CD4-positive, alpha-beta T cell (primary cell): ENCODE measurements at regions not wholly inside any gene's neighbourhood (a gene's known extent, or its start where the extent isn't known, plus 50 kb on each side); places are given as distances from the start of the nearest gene placed in this dataset.

Experiments used
- ATAC-seq: fragments of 200-7000 bp; cut with Tn5 transposase; one replicate; pipeline ENCODE4 v1.10.0; 2022; ENCODE audit warnings: mild to moderate bottlenecking; ENCODE audit not compliant: poor library complexity
- CTCF ChIA-PET: fragments of 350-600 bp; sonication (Branson Sonifier 250); formaldehyde crosslinking; loops from one replicate; lab custom pipeline; 2021; ENCODE audit warnings: antibody characterized with exemption, inconsistent platforms; lab: Charles Lee
- POLR2A ChIA-PET: fragments of 350-600 bp; sonication (Branson Sonifier 250); formaldehyde crosslinking; loops from one replicate; lab custom pipeline; 2021; ENCODE audit warnings: antibody characterized with exemption, inconsistent platforms; lab: Charles Lee
- DNase-seq, 14 experiments: peaks; one replicate each; pipeline ENCODE4 v3.0.0-alpha.2; 2013 to 2020; ENCODE audit warnings: mixed read lengths in 2 of 14
- H3K27ac ChIP-seq, 2 donors: one replicate each; pipeline versions ENCODE4 v1.5.1 to v1.7.0; 2013; ENCODE audit warnings: low read length in 2 of 2, low read depth in 1 of 2, mild to moderate bottlenecking in 1 of 2
- H3K27me3 ChIP-seq, 2 experiments: 1 replicate in 1 of 2; 2 replicates in 1 of 2; pipeline versions ENCODE4 v1.6.1 to v1.7.0; 2013; ENCODE audit warnings: low read length in 2 of 2, control low read depth in 1 of 2, mild to moderate bottlenecking in 1 of 2, moderate library complexity in 1 of 2; ENCODE audit not compliant: insufficient read depth in 2 of 2, control insufficient read depth in 1 of 2
- H3K36me3 ChIP-seq: one replicate; pipeline ENCODE4 v1.6.1; 2013; ENCODE audit warnings: low read length, control low read depth; ENCODE audit not compliant: insufficient read depth
- H3K4me1 ChIP-seq: one replicate; pipeline ENCODE4 v1.6.1; 2013; ENCODE audit warnings: low read length, control low read depth; ENCODE audit not compliant: insufficient read depth
- H3K4me3 ChIP-seq: one replicate; pipeline ENCODE4 v1.5.1; 2013; ENCODE audit warnings: mild to moderate bottlenecking, low read length, moderate library complexity
- H3K9me3 ChIP-seq, 2 experiments: 1 replicate in 1 of 2; 2 replicates in 1 of 2; pipeline versions ENCODE4 v1.6.1 to v1.7.0; 2013; ENCODE audit warnings: low read length in 2 of 2, mild to moderate bottlenecking in 2 of 2, control low read depth in 1 of 2, moderate library complexity in 1 of 2; ENCODE audit not compliant: control insufficient read depth in 1 of 2, insufficient read depth in 1 of 2
- H3K27ac Mint-ChIP-seq: one replicate; pipeline ENCODE4 v1.8.0; 2020; ENCODE audit warnings: mixed read lengths
- H3K27me3 Mint-ChIP-seq: one replicate; pipeline ENCODE4 v1.8.0; 2021; ENCODE audit warnings: mixed read lengths
- H3K36me3 Mint-ChIP-seq: one replicate; pipeline ENCODE4 v1.8.0; 2021; ENCODE audit warnings: low read depth, mixed read lengths
- H3K4me1 Mint-ChIP-seq: one replicate; pipeline ENCODE4 v1.8.0; 2021; ENCODE audit warnings: low read depth, mixed read lengths
- H3K4me3 Mint-ChIP-seq: one replicate; pipeline ENCODE4 v1.8.0; 2020; ENCODE audit warnings: mild to moderate bottlenecking, mixed read lengths
- H3K9me3 Mint-ChIP-seq: one replicate; pipeline ENCODE4 v1.8.0; 2020; ENCODE audit warnings: mixed read lengths
- intact Hi-C, 2 experiments: fragments of 100-400 bp; cut with DNase I in 1 of 2; cut with micrococcal nuclease in 1 of 2; formaldehyde crosslinking; loops; one replicate each; pipeline versions ENCODE4 v1.15.1 to v1.9.0; 2023 to 2025; cut with DNase I, micrococcal nuclease
- TF ChIP-seq, protein P1 (sequence below): fragments of 200-600 bp; IDR thresholded peaks from one replicate; pipeline ENCODE4 v1.8.0; 2022; ENCODE audit warnings: antibody characterized with exemption, mild to moderate bottlenecking

DNA sequence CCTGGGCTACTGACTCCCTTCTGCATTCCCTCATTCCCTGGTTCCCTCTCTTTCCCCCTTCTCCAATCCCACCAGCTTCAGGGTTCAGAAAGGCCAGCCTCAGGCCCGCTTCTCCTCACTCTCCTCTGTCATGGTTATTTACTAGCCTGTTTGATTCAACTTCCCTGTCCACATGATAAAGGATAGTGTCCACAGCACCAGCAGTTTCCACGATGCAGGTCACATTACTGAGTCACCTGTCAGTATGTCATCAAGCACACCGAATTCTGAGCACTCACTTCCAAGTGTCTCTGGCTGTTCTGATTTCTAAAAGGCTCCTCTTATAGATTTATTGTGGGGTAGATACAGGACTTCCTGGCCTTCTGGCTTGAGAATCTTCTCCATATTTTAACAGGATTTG is 96.6 kb upstream of the CTNNB1 start:
- H3K4me3 Mint-ChIP-seq: no peak overlapping the region
- Histone ChIP-seq H3K4me1 (no peaks in the 10 kb centered on the region), H3K27me3 (no peaks in the 10 kb centered on the region), H3K27ac (no peak overlapping the region), H3K36me3 (no peaks in the 10 kb centered on the region), H3K9me3 (no peaks in the 10 kb centered on the region), H3K4me3 (no peak overlapping the region)
- intact Hi-C loops: no loop called here
- no peaks in the 10 kb centered on the region for H3K36me3 Mint-ChIP-seq
- no peaks in the 10 kb centered on the region for H3K4me1 Mint-ChIP-seq
- no peak overlapping the region for H3K27ac Mint-ChIP-seq
- POLR2A ChIA-PET: no interaction called here
- CTCF ChIA-PET: no interaction called here
- H3K9me3 Mint-ChIP-seq: no peaks in the 10 kb centered on the region
- no peak for ATAC-seq
- TF ChIP-seq, protein P1, sequence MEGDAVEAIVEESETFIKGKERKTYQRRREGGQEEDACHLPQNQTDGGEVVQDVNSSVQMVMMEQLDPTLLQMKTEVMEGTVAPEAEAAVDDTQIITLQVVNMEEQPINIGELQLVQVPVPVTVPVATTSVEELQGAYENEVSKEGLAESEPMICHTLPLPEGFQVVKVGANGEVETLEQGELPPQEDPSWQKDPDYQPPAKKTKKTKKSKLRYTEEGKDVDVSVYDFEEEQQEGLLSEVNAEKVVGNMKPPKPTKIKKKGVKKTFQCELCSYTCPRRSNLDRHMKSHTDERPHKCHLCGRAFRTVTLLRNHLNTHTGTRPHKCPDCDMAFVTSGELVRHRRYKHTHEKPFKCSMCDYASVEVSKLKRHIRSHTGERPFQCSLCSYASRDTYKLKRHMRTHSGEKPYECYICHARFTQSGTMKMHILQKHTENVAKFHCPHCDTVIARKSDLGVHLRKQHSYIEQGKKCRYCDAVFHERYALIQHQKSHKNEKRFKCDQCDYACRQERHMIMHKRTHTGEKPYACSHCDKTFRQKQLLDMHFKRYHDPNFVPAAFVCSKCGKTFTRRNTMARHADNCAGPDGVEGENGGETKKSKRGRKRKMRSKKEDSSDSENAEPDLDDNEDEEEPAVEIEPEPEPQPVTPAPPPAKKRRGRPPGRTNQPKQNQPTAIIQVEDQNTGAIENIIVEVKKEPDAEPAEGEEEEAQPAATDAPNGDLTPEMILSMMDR: no peak
- no peaks in the 10 kb centered on the region for H3K27me3 Mint-ChIP-seq
- DNase-seq: no peak

DNA sequence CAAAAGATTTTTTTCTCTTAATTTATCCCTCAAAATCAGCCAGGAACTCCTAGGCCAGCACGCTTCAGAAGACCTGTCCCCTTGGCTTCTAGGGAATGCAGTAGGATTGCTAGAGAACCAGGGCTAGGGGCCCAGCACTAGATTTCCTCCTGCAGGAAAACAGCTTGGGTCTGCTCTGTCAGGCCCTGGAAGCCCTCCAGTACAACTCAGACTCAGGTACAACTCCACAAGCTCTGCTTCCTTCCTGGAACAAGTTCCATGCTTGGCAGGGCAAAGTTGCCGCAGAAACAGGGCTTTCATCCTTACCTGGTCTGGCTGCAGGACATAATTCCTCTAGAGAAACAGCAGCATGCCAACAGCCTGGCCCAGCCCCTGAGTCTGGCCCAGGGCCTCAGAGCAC is 96.1 kb upstream of the CTNNB1 start:
- Mint-ChIP-seq H3K36me3 (no peaks in the 10 kb centered on the region), H3K9me3 (no peaks in the 10 kb centered on the region), H3K4me3 (no peak overlapping the region), H3K27ac (no peak overlapping the region), H3K4me1 (no peaks in the 10 kb centered on the region), H3K27me3 (no peaks in the 10 kb centered on the region)
- Histone ChIP-seq H3K27me3 (no peaks in the 10 kb centered on the region), H3K4me1 (no peaks in the 10 kb centered on the region), H3K4me3 (no peak overlapping the region), H3K36me3 (no peaks in the 10 kb centered on the region), H3K9me3 (no peaks in the 10 kb centered on the region), H3K27ac (no peak overlapping the region)
- TF ChIP-seq, protein P1: no peak
- ChIA-PET CTCF (no interaction called here), POLR2A (no interaction called here)
- DNase-seq (no peak), ATAC-seq (no peak)
- intact Hi-C loops: no loop called here

DNA sequence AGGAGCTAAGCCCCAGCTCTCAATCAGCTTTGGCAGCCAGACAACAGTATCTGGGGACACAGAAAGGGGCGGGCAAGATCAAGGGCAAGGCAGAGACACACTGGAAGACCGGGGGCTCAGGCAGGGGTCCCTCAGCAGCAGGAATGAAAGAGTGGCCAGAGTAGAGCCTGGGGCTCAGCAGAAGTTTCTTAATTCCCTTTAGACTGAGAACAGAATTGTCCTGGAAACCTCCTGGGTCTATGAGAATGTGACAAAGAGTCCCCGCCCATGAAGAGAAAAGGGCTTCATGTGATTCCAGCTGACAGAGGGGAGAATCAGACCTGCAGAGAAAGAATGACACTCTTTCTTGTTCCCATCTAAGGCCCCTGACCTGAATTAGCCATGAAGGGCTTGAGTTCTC is 95.2 kb upstream of the CTNNB1 start:
- intact Hi-C loops: no loop called here
- no peak for ATAC-seq
- POLR2A ChIA-PET: no interaction called here

More for the DNA sequence above, 95.2 kb upstream of the CTNNB1 start:
- H3K9me3 ChIP-seq: no peaks in the 10 kb centered on the region
- H3K36me3 Mint-ChIP-seq: no peaks in the 10 kb centered on the region
- TF ChIP-seq, protein P1: no peak
- no peaks in the 10 kb centered on the region for H3K4me1 ChIP-seq
- H3K4me3 ChIP-seq: no peak overlapping the region
- no peaks in the 10 kb centered on the region for H3K27me3 Mint-ChIP-seq
- no peaks in the 10 kb centered on the region for H3K4me1 Mint-ChIP-seq
- no peaks in the 10 kb centered on the region for H3K36me3 ChIP-seq
- no peak overlapping the region for H3K27ac ChIP-seq
- no peak for DNase-seq
- no peak overlapping the region for H3K4me3 Mint-ChIP-seq
- CTCF ChIA-PET: no interaction called here
- H3K27me3 ChIP-seq: no peaks in the 10 kb centered on the region
- no peak overlapping the region for H3K27ac Mint-ChIP-seq
- no peaks in the 10 kb centered on the region for H3K9me3 Mint-ChIP-seq
